Esophagus muscularis mucosa (tissue), 4 donors: ENCODE measurements at regions not wholly inside any gene's neighbourhood (a gene's known extent, or its start where the extent isn't known, plus 50 kb on each side); places are given as distances from the start of the nearest gene placed in this dataset.
A peak's percentile ranks its signal among the peaks of the same experiment; 100 is the strongest.

Experiments
- DNase-seq: peaks from one replicate; pipeline ENCODE4 v3.0.0-alpha.2; 2017; ENCODE audit errors: extremely low spot score
- H3K27ac ChIP-seq, 4 donors: fragments of 200-600 bp; sonication (generic); replicated peaks in 1 of 4; 1 replicate in 3 of 4; 2 replicates in 1 of 4; pipeline ENCODE4 v1.5.1; 2016 to 2019; ENCODE audit warnings: mild to moderate bottlenecking in 1 of 4
- H3K27me3 ChIP-seq, 4 donors: fragments of 200-600 bp; sonication (generic); one replicate each; pipeline versions ENCODE4 v1.5.1 to v1.6.0; 2016 to 2019
- H3K36me3 ChIP-seq, 4 donors: fragments of 200-600 bp; sonication (generic); one replicate each; pipeline ENCODE4 v1.5.1; 2016 to 2019
- H3K4me1 ChIP-seq, 4 donors: fragments of 200-600 bp; sonication (generic); one replicate each; pipeline ENCODE4 v1.5.1; 2016 to 2019
- H3K4me3 ChIP-seq, 4 donors: fragments of 200-600 bp; sonication (generic); 1 replicate in 2 of 4; 2 replicates in 2 of 4; pipeline ENCODE4 v1.5.1; 2016 to 2019; ENCODE audit warnings: mild to moderate bottlenecking in 4 of 4, moderate library complexity in 1 of 4
- H3K9me3 ChIP-seq, 4 donors: fragments of 200-600 bp; sonication (generic); 1 replicate in 3 of 4; 2 replicates in 1 of 4; pipeline ENCODE4 v1.5.1; 2016 to 2019
- EP300 ChIP-seq: sonication (generic); formaldehyde crosslinking; IDR thresholded peaks from one replicate; pipeline ENCODE4 v1.6.1; 2017; ENCODE audit warnings: antibody characterized with exemption
- POLR2A ChIP-seq: fragments of 450-650 bp; IDR thresholded peaks from one replicate; pipeline ENCODE4 v1.6.1; 2017; ENCODE audit warnings: antibody characterized with exemption, moderate library complexity, mild to moderate bottlenecking, low read depth
- POLR2AphosphoS5 ChIP-seq, 2 donors: sonication (generic); formaldehyde crosslinking; IDR thresholded peaks; one replicate each; pipeline ENCODE4 v1.6.1; 2017; ENCODE audit warnings: antibody characterized with exemption in 2 of 2
- WGBS: methylation state at CpG from one replicate; pipeline ENCODE4 v1.1.5; 2018; 5-methylcytosine and 5-hydroxymethylcytosine counted together
- intact Hi-C: fragments of 100-400 bp; cut with DNase I; formaldehyde crosslinking; loops from one replicate; pipeline ENCODE4 v1.15.1; 2023
- TF ChIP-seq, protein P1 (sequence below), 3 experiments: fragments of 200-600 bp in 2 of 3; fragments of 450-650 bp in 1 of 3; sonication (generic) in 2 of 3; IDR thresholded peaks; one replicate each; pipeline ENCODE4 v1.5.1; 2017 to 2019; ENCODE audit warnings: antibody characterized with exemption in 3 of 3, mild to moderate bottlenecking in 2 of 3, moderate library complexity in 1 of 3

DNA sequence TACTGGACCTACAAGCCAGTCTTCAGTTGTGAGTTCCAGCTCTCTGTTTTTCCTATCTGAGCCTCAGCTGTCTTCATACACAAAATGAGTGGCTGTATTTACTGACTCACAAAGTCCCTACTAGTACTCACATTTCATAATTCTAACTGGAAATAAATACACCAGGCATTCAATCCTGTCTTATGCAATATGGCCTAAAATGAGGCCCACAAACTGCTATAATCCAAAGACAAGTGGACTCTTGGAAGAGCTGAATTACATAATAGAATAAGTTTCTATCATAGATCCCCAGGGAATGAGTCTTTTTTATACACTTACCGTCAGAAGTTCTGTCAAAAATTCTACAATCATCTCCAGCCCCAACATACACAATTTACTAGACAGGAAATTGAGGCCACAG, 211.9 kb downstream of the LRRN1 start:
- H3K4me1 ChIP-seq = peaks cover 0 to 32% (median 10%) of the 10 kb centered on the region in 4 donors
- intact Hi-C loops = no loop called here
- H3K27ac ChIP-seq = no peak overlapping the region
- H3K4me3 ChIP-seq = no peak overlapping the region
- H3K9me3 ChIP-seq = no peaks in the 10 kb centered on the region
- WGBS = 39% methylated on average over 1 of the region's 1 CpG
- no peaks in the 10 kb centered on the region for H3K36me3 ChIP-seq
- no peak for TF ChIP-seq POLR2AphosphoS5 (IDR thresholded peaks at IDR 0.05)
- TF ChIP-seq EP300 = no peak
- TF ChIP-seq, protein P1, sequence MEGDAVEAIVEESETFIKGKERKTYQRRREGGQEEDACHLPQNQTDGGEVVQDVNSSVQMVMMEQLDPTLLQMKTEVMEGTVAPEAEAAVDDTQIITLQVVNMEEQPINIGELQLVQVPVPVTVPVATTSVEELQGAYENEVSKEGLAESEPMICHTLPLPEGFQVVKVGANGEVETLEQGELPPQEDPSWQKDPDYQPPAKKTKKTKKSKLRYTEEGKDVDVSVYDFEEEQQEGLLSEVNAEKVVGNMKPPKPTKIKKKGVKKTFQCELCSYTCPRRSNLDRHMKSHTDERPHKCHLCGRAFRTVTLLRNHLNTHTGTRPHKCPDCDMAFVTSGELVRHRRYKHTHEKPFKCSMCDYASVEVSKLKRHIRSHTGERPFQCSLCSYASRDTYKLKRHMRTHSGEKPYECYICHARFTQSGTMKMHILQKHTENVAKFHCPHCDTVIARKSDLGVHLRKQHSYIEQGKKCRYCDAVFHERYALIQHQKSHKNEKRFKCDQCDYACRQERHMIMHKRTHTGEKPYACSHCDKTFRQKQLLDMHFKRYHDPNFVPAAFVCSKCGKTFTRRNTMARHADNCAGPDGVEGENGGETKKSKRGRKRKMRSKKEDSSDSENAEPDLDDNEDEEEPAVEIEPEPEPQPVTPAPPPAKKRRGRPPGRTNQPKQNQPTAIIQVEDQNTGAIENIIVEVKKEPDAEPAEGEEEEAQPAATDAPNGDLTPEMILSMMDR (IDR thresholded peaks at IDR 0.05) = no peak
- TF ChIP-seq POLR2A = no peak
- no peaks in the 10 kb centered on the region for H3K27me3 ChIP-seq
- DNase-seq = no peak

DNA sequence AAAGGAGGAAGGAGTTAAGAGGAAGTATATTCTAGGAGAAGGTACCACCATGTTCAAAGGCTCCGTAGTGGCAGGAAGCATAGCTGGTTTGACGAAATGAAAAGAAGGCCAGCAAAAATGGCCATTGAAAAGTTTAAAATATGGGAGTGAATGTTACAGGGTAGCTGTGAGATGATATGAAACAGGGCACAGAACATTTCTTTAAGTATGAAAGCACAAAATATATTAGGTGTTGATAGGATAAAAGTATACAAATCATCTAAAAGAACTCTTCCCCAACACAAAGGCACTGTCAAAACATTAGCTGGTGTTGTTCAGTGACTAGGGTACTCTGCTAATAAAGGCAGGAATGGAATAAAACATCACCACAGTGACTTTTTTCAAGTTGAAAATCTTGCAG, 216.2 kb downstream of the LRRN1 start:
- no peaks in the 10 kb centered on the region for H3K27me3 ChIP-seq
- no peak for DNase-seq
- H3K9me3 ChIP-seq = peaks cover 0 to 8% (median 0%) of the 10 kb centered on the region in 4 donors
- H3K27ac ChIP-seq = peak overlapping the region in 1 of 4 donors; percentile 3
- 14% methylated on average over 2 of the region's 2 CpGs for WGBS
- H3K4me1 ChIP-seq = peaks cover 0 to 27% (median 10%) of the 10 kb centered on the region in 4 donors
- intact Hi-C loops = no loop called here
- H3K36me3 ChIP-seq = no peaks in the 10 kb centered on the region
- TF ChIP-seq POLR2AphosphoS5 (IDR thresholded peaks at IDR 0.05) (no peak), POLR2A (no peak), EP300 (no peak)
- TF ChIP-seq, protein P1 (IDR thresholded peaks at IDR 0.05) = no peak
- H3K4me3 ChIP-seq = no peak overlapping the region

DNA sequence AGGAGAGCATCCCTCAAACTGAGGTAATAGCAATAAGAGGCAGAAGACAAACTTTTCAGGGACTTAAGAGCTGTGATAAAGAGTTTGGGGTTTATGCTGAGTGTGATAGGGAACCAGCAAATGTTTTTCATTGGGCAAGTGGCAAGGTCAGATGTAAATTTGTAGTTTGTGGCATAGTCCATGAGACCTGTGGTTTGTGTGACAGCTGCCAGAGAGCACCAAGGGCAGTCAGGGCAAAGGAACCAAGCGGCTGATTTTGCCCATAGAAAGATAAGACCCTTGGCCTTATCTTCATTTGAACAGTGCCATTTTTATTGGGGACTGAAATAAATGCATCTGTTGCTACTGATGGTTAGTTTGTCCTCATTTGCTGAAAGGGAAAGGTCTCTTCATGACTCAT, 220.3 kb downstream of the LRRN1 start:
- H3K36me3 ChIP-seq = no peaks in the 10 kb centered on the region
- intact Hi-C loops = no loop called here
- H3K27me3 ChIP-seq = no peaks in the 10 kb centered on the region
- DNase-seq = no peak
- no peak overlapping the region for H3K4me3 ChIP-seq
- H3K4me1 ChIP-seq = peaks cover 0 to 16% (median 6%) of the 10 kb centered on the region in 4 donors
- H3K27ac ChIP-seq = no peak overlapping the region
- WGBS = 85% methylated on average over 1 of the region's 1 CpG
- TF ChIP-seq, protein P1 (IDR thresholded peaks at IDR 0.05) = no peak
- TF ChIP-seq EP300 (no peak), POLR2A (no peak), POLR2AphosphoS5 (IDR thresholded peaks at IDR 0.05) (no peak)
- peaks cover 0 to 8% (median 0%) of the 10 kb centered on the region in 4 donors for H3K9me3 ChIP-seq

DNA sequence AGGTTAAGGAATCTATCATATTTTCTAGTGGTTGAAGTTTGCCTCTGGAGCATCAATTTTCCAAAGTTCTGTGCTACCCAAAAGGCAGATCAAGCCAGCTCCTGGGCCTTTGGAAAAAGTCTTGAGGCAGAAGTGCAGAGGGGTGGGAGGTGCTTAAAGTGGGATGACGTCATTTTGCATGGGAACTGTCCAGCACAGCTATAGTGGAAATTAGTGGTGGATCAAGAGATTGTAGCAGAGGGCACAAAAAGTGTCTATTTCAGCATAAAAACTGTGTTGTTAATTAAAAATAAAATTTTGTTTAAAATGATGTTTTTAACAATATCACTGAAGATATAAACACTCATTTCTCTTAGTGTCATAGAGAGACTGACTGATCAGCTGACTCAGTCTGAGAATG, 221.9 kb downstream of the LRRN1 start:
- intact Hi-C loops = no loop called here
- WGBS = 12% methylated on average over 1 of the region's 1 CpG
- peaks cover 0 to 8% (median 0%) of the 10 kb centered on the region in 4 donors for H3K9me3 ChIP-seq
- no peak for TF ChIP-seq POLR2A
- no peak for TF ChIP-seq EP300
- TF ChIP-seq, protein P1 (IDR thresholded peaks at IDR 0.05) = no peak
- TF ChIP-seq POLR2AphosphoS5 (IDR thresholded peaks at IDR 0.05) = no peak
- H3K36me3 ChIP-seq = no peaks in the 10 kb centered on the region
- H3K27ac ChIP-seq = no peak overlapping the region
- no peak overlapping the region for H3K4me3 ChIP-seq
- DNase-seq = no peak
- peaks cover 0 to under 1% (median 0%) of the 10 kb centered on the region in 4 donors for H3K4me1 ChIP-seq
- H3K27me3 ChIP-seq = no peaks in the 10 kb centered on the region

DNA sequence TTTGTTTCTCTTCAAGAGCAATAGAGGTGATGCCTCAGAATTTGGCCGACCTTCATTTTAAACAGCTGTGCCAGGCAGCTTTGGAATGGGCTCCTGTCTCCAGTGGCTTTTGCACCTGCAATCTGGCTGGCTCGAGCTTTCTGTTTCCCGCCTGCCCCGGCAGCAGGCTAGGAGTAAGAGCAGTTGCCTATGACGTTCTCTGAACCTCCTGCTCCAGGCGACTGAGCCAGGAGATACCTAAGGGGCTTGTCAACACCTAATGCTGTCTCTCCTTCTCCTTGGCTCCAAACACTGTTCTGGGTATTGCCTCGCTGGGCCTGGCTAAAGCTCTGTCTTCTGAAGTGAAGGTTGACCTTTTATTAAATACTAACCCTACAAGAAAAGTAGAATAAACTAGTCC, 229.9 kb downstream of the LRRN1 start:
- intact Hi-C loops = no loop called here
- no peak for DNase-seq
- TF ChIP-seq EP300 (no peak), POLR2AphosphoS5 (IDR thresholded peaks at IDR 0.05) (no peak), POLR2A (no peak)
- TF ChIP-seq, protein P1 (IDR thresholded peaks at IDR 0.05) = no peak
- H3K27me3 ChIP-seq = no peaks in the 10 kb centered on the region
- H3K9me3 ChIP-seq = no peaks in the 10 kb centered on the region
- no peak overlapping the region for H3K4me3 ChIP-seq
- peaks cover 0 to 4% (median 0%) of the 10 kb centered on the region in 4 donors for H3K4me1 ChIP-seq
- H3K27ac ChIP-seq = no peak overlapping the region
- no peaks in the 10 kb centered on the region for H3K36me3 ChIP-seq
- WGBS = 87% methylated on average over 6 of the region's 7 CpGs
